Gastrocnemius medialis (tissue), 4 donors: ENCODE measurements at regions not wholly inside any gene's neighbourhood (a gene's known extent, or its start where the extent isn't known, plus 50 kb on each side); places are given as distances from the start of the nearest gene placed in this dataset.

Experiments used
- CTCF ChIP-seq, 5 experiments: fragments of 450-650 bp in 3 of 5; fragments of 200-600 bp in 2 of 5; sonication (generic) in 2 of 5; IDR thresholded peaks in 4 of 5; conservative IDR thresholded peaks in 1 of 5; 1 replicate in 4 of 5; 2 replicates in 1 of 5; pipeline ENCODE4 v1.5.1; 2016 to 2019; ENCODE audit warnings: antibody characterized with exemption in 5 of 5, mild to moderate bottlenecking in 3 of 5, moderate library complexity in 3 of 5
- POLR2A ChIP-seq, 2 donors: fragments of 450-650 bp; IDR thresholded peaks; one replicate each; pipeline ENCODE4 v1.6.1; 2017; ENCODE audit warnings: antibody characterized with exemption in 2 of 2, mild to moderate bottlenecking in 2 of 2, moderate library complexity in 2 of 2

- TF ChIP-seq CTCF (IDR thresholded peaks at IDR 0.05 in 4 of 5, conservative IDR thresholded peaks at IDR 0.05 in 1 of 5) (no peak), POLR2A (IDR thresholded peaks at IDR 0.05) (no peak)
Observed at GRCh38 chr18:73697353-73697752, 450.3 kb downstream of the FBXO15 start.
